Esophagus squamous epithelium (tissue), 5 donors: ENCODE measurements at regions not wholly inside any gene's neighbourhood (a gene's known extent, or its start where the extent isn't known, plus 50 kb on each side); places are given as distances from the start of the nearest gene placed in this dataset.

Experiments
- DNase-seq: peaks from one replicate; lab custom pipeline; 2025; lab: John Stamatoyannopoulos, UW
- H3K27ac ChIP-seq, 4 donors: fragments of 200-600 bp; sonication (generic); one replicate each; pipeline ENCODE4 v1.5.1; 2016 to 2019; ENCODE audit warnings: mild to moderate bottlenecking in 1 of 4
- H3K27me3 ChIP-seq, 4 donors: fragments of 200-600 bp; sonication (generic); 1 replicate in 3 of 4; 2 replicates in 1 of 4; pipeline versions ENCODE4 v1.5.1 to v1.6.0; 2017 to 2021; ENCODE audit warnings: antibody characterized with exemption in 1 of 4
- H3K36me3 ChIP-seq, 3 donors: fragments of 200-600 bp; sonication (generic); one replicate each; pipeline ENCODE4 v1.5.1; 2016 to 2019
- H3K4me1 ChIP-seq, 3 donors: fragments of 200-600 bp; sonication (generic); one replicate each; pipeline ENCODE4 v1.5.1; 2017 to 2019
- H3K4me3 ChIP-seq, 4 donors: fragments of 200-600 bp; sonication (generic); 1 replicate in 3 of 4; 2 replicates in 1 of 4; pipeline ENCODE4 v1.5.1; 2016 to 2019; ENCODE audit warnings: mild to moderate bottlenecking in 2 of 4, moderate library complexity in 1 of 4
- H3K9me3 ChIP-seq, 3 donors: fragments of 200-600 bp; sonication (generic); one replicate each; pipeline ENCODE4 v1.5.1; 2016 to 2019
- POLR2A ChIP-seq, 4 donors: fragments of 450-650 bp; IDR thresholded peaks; one replicate each; pipeline ENCODE4 v1.6.1; 2017; ENCODE audit warnings: antibody characterized with exemption in 4 of 4, mild to moderate bottlenecking in 4 of 4, moderate library complexity in 3 of 4
- WGBS, 2 donors: methylation state at CpG; one replicate each; pipeline ENCODE4 v1.1.5; 2018; 5-methylcytosine and 5-hydroxymethylcytosine counted together
- intact Hi-C: fragments of 100-400 bp; cut with DNase I; formaldehyde crosslinking; loops from one replicate; pipeline ENCODE4 v1.15.0; 2022
- TF ChIP-seq, protein P1 (sequence below), 6 experiments: fragments of 450-650 bp in 4 of 6; fragments of 200-600 bp in 2 of 6; sonication (generic) in 2 of 6; IDR thresholded peaks; one replicate each; pipeline ENCODE4 v1.5.1; 2016 to 2019; ENCODE audit warnings: antibody characterized with exemption in 6 of 6, mild to moderate bottlenecking in 4 of 6, moderate library complexity in 4 of 6
- donor health status: DM: yes; HTN: yes; CAD: no.

DNA sequence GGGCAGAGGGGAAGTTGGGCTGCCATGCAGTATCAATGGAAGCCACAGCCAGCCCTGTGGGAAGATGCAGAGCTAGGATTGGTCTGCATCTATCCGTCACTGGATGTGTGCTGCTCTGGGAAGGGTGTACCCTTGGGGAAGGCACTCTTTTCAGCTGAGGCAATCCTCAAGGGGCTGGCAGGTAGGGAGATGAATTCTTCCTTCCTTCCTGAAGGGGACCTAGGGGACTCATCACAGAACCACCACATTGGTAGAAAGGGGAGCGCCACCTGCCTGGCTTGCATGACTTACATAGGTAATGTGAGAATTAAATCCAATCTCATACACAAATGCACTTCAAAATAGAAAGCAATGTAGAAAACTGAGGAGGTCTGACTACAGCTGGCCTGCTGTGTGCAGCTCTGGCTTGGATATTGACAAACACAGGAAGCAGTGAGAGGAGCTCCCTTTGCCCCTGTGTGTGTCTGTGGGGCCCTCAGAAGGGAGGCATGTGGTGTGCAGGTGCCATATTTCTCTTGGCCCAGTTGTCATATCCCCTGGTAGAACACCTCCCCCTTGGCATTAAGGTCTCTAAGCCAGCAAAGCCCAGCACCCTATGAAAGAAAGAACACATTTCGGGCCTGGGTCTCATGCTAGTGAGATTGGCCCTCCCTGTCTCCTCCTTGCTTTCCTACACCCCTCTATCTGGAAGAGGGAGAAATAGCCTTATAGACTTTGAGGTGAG lies 260.3 kb upstream of the MOCS1 start:
- no peak for DNase-seq
- intact Hi-C loops, result no loop called here
- no peaks in the 10 kb centered on the region for H3K4me1 ChIP-seq
- WGBS, 2 donors, result 50 to 100% methylated on average over 1 to 2 of the region's 3 CpGs
- no peak overlapping the region for H3K27ac ChIP-seq
- TF ChIP-seq, protein P1, sequence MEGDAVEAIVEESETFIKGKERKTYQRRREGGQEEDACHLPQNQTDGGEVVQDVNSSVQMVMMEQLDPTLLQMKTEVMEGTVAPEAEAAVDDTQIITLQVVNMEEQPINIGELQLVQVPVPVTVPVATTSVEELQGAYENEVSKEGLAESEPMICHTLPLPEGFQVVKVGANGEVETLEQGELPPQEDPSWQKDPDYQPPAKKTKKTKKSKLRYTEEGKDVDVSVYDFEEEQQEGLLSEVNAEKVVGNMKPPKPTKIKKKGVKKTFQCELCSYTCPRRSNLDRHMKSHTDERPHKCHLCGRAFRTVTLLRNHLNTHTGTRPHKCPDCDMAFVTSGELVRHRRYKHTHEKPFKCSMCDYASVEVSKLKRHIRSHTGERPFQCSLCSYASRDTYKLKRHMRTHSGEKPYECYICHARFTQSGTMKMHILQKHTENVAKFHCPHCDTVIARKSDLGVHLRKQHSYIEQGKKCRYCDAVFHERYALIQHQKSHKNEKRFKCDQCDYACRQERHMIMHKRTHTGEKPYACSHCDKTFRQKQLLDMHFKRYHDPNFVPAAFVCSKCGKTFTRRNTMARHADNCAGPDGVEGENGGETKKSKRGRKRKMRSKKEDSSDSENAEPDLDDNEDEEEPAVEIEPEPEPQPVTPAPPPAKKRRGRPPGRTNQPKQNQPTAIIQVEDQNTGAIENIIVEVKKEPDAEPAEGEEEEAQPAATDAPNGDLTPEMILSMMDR (IDR thresholded peaks at IDR 0.05), result no peak
- no peak for TF ChIP-seq POLR2A (IDR thresholded peaks at IDR 0.05)
- no peaks in the 10 kb centered on the region for H3K27me3 ChIP-seq
- no peak overlapping the region for H3K4me3 ChIP-seq
- H3K9me3 ChIP-seq, result no peaks in the 10 kb centered on the region
- no peaks in the 10 kb centered on the region for H3K36me3 ChIP-seq

DNA sequence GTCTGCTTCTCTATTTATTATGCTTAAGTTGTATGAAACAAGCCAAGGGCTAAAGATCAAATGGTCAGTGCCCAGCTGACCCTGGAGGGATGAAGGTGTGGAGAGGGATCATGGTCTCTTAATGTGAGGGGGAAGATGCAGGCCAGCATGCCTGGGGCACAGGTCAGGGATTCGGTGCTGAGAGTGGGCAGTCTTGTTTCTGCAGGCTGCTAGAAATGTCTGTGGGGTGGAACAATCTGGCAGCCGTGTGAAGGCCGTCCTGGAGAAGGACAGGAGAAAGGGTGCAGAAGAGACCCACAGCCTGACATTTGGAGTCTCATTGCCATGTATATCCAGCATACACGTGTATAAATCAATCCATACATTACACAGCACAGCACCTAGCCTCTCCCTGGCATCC lies 258.3 kb upstream of the MOCS1 start:
- WGBS, 2 donors, result 64 to 75% methylated on average over 4 of the region's 4 CpGs
- no peak overlapping the region for H3K27ac ChIP-seq
- intact Hi-C loops, result no loop called here
- H3K27me3 ChIP-seq, result no peaks in the 10 kb centered on the region
- no peak overlapping the region for H3K4me3 ChIP-seq
- no peak for DNase-seq
- no peaks in the 10 kb centered on the region for H3K4me1 ChIP-seq
- H3K36me3 ChIP-seq, result no peaks in the 10 kb centered on the region
- TF ChIP-seq POLR2A (IDR thresholded peaks at IDR 0.05), result no peak
- TF ChIP-seq, protein P1 (IDR thresholded peaks at IDR 0.05), result no peak
- H3K9me3 ChIP-seq, result no peaks in the 10 kb centered on the region

DNA sequence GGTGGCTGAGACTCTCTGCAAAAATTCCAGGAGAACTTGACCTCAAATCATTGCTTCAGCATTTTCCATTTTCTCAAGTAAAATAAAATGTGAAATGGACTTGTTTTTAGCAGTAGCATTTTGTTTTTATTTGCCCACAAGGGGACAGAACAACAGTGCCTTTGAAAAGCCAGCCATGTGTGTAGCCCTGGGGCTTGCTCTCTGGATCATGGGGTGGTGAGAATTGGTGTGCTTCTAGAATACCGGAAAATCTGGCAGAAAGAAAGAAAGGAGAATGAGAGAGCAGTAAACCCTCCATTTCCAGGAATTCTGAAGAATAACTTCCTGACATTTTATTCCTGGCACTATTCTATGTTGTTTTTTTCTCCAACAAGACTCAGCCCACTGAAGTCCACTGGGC lies 254.7 kb upstream of the MOCS1 start:
- no peaks in the 10 kb centered on the region for H3K36me3 ChIP-seq
- peaks cover 0 to 12% (median 4%) of the 10 kb centered on the region in 3 donors for H3K9me3 ChIP-seq
- TF ChIP-seq, protein P1 (IDR thresholded peaks at IDR 0.05), result no peak
- TF ChIP-seq POLR2A (IDR thresholded peaks at IDR 0.05), result no peak
- intact Hi-C loops, result no loop called here
- WGBS, 2 donors, result 50 to 78% methylated on average over 1 of the region's 1 CpG
- no peak overlapping the region for H3K4me3 ChIP-seq
- H3K4me1 ChIP-seq, result no peaks in the 10 kb centered on the region
- DNase-seq, result no peak
- H3K27me3 ChIP-seq, result no peaks in the 10 kb centered on the region
- H3K27ac ChIP-seq, result no peak overlapping the region

DNA sequence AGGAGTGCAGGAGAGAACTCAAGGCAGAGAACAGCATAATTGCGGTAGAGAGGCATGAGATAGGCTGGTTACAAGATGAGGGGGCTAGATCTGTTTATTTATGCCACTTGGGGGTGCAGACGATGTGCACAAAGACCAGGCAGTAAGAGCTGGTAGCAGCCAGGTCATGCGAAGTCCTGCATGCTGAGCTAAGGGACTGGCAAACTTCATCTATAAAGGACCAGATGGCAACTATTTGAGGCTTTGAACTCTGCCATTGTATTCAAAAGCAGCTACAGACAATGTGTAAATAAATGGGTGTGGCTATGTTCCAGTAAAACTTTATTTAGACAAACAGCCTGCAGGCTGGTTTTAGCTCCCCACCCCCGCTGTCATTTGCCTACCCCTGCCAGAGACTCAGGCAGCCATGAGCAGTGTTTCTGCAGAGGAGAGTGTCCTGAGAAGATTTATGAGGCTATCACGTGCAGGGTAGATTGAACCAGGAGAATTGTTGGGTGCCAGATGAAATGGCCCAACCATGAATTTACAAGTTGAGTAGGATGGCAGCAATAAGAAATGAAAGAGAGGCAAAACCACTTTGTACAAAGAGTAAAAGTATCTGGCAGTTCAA lies 253.4 kb upstream of the MOCS1 start:
- Histone ChIP-seq H3K4me1 (no peaks in the 10 kb centered on the region), H3K36me3 (no peaks in the 10 kb centered on the region), H3K4me3 (no peak overlapping the region), H3K9me3 (peaks cover 0 to 25% (median 12%) of the 10 kb centered on the region in 3 donors), H3K27ac (no peak overlapping the region), H3K27me3 (no peaks in the 10 kb centered on the region)
- no peak for DNase-seq
- TF ChIP-seq POLR2A (IDR thresholded peaks at IDR 0.05), result no peak
- TF ChIP-seq, protein P1 (IDR thresholded peaks at IDR 0.05), result no peak
- 45 to 74% methylated on average over 5 of the region's 5 CpGs for WGBS, 2 donors
- intact Hi-C loops, result no loop called here

DNA sequence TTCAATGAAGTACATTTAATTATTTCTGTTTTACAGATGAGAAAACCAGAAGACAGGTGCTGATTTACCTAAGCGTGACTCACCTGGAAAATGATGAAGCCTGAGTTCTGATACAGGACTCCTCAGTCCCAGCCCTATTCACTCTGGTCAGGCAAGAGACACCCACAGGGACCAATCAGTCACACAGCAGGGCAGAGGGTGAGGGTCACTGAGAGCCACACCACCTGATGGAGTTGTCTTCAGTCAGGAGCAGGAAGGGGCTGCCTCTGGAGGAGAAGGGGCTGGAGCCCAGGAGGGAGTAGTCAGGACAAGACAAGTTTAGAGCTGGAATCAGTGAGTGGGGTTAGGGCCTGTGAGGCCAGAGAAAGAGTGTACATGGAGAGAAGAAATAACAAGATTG lies 251.2 kb upstream of the MOCS1 start:
- Histone ChIP-seq H3K27ac (no peak overlapping the region), H3K4me3 (no peak overlapping the region), H3K36me3 (no peaks in the 10 kb centered on the region), H3K9me3 (peaks cover 0 to 29% (median 12%) of the 10 kb centered on the region in 3 donors), H3K27me3 (no peaks in the 10 kb centered on the region), H3K4me1 (no peaks in the 10 kb centered on the region)
- TF ChIP-seq, protein P1 (IDR thresholded peaks at IDR 0.05), result no peak
- TF ChIP-seq POLR2A (IDR thresholded peaks at IDR 0.05), result no peak
- intact Hi-C loops, result no loop called here
- WGBS, 2 donors, result 90 to 92% methylated on average over 1 of the region's 1 CpG
- no peak for DNase-seq
